Endothelial cell of umbilical vein (primary cell): ENCODE measurements at regions not wholly inside any gene's neighbourhood (a gene's known extent, or its start where the extent isn't known, plus 50 kb on each side); places are given as distances from the start of the nearest gene placed in this dataset.

Experiments used
- BruUV-seq: library from RNA; stranded (reverse); fragments of 400-500 nt; replicated peaks from 2 replicates; lab custom pipeline; 2021; lab: Mats Ljungman, UMichigan
- CTCF ChIA-PET: fragments of 300-600, 350-600 bp; sonication (Branson Sonifier 250); formaldehyde crosslinking; loops from one replicate; lab custom pipeline; 2021; ENCODE audit warnings: antibody characterized with exemption, inconsistent platforms; lab: Charles Lee
- POLR2A ChIA-PET: fragments of 300-600, 350-600 bp; sonication (Branson Sonifier 250); formaldehyde crosslinking; loops from one replicate; lab custom pipeline; 2021; ENCODE audit warnings: antibody characterized with exemption, inconsistent platforms; lab: Charles Lee
- DNase-seq: peaks from one replicate; pipeline ENCODE4 v3.0.0-alpha.2; 2011; ENCODE audit warnings: low read depth, low spot score
- FAIRE-seq: peaks from 2 replicates; lab custom pipeline; 2011; peaks lifted over from hg19 to GRCh38; lab: Jason Lieb, UNC
- H2AFZ ChIP-seq: 2 replicates; pipeline ENCODE4 v1.6.0; 2012; ENCODE audit warnings: low read depth, low read length, control low read depth, inconsistent platforms
- H3K27ac ChIP-seq: 2 replicates; pipeline ENCODE4 v1.5.1; 2011; ENCODE audit warnings: low read depth, mild to moderate bottlenecking, control low read depth, low read length, moderate library complexity; ENCODE audit not compliant: insufficient read depth
- H3K27me3 ChIP-seq, 2 experiments: 2 replicates each; pipeline versions ENCODE4 v1.6.0 to v1.6.1; 2011; ENCODE audit warnings: low read length in 2 of 2, mixed read lengths in 1 of 2; ENCODE audit not compliant: control insufficient read depth in 2 of 2, insufficient read depth in 2 of 2
- H3K36me3 ChIP-seq, 2 experiments: 2 replicates in 1 of 2; 3 replicates in 1 of 2; pipeline ENCODE4 v1.5.1; 2011; ENCODE audit warnings: low read length in 2 of 2, mild to moderate bottlenecking in 1 of 2, moderate library complexity in 1 of 2; ENCODE audit not compliant: control insufficient read depth in 2 of 2, insufficient read depth in 2 of 2; ENCODE audit errors: extremely low read depth in 1 of 2
- H3K4me1 ChIP-seq: 3 replicates; pipeline ENCODE4 v1.5.1; 2011; ENCODE audit warnings: mild to moderate bottlenecking, low read length; ENCODE audit not compliant: control insufficient read depth, insufficient read depth; ENCODE audit errors: extremely low read depth
- H3K4me2 ChIP-seq: 2 replicates; pipeline ENCODE4 v1.6.1; 2011; ENCODE audit warnings: low read length, control low read depth, mixed read lengths; ENCODE audit not compliant: insufficient read depth
- H3K4me3 ChIP-seq, 3 experiments: fragments of 200-600 bp in 1 of 3; sonication (generic), shearing (Covaris generic) in 1 of 3; replicated peaks in 1 of 3; 2 replicates each; pipeline ENCODE4 v1.5.1; 2011 to 2016; ENCODE audit warnings: control low read depth in 3 of 3, low read length in 3 of 3, mild to moderate bottlenecking in 2 of 3, inconsistent platforms in 1 of 3, low read depth in 1 of 3, moderate library complexity in 1 of 3; ENCODE audit not compliant: insufficient read depth in 1 of 3
- H3K79me2 ChIP-seq: 2 replicates; pipeline ENCODE4 v1.6.0; 2012; ENCODE audit warnings: low read length, inconsistent platforms; ENCODE audit not compliant: control insufficient read depth, insufficient read depth
- H3K9ac ChIP-seq: replicated peaks from 2 replicates; pipeline ENCODE3; 2011; ENCODE audit warnings: low read length, control low read depth; ENCODE audit not compliant: insufficient read depth; ENCODE audit errors: extremely low read depth
- H3K9me1 ChIP-seq: replicated peaks from 3 replicates; pipeline ENCODE4 v1.6.0; 2011; ENCODE audit warnings: mild to moderate bottlenecking, low read length; ENCODE audit not compliant: control insufficient read depth, insufficient read depth; ENCODE audit errors: extremely low read depth
- H3K9me3 ChIP-seq: replicated peaks from 2 replicates; pipeline ENCODE4 v1.5.1; 2012; ENCODE audit warnings: low read length, inconsistent platforms; ENCODE audit not compliant: control insufficient read depth, insufficient read depth
- H4K20me1 ChIP-seq: replicated peaks from 2 replicates; pipeline ENCODE3; 2011; ENCODE audit warnings: mild to moderate bottlenecking, low read length; ENCODE audit not compliant: control insufficient read depth, insufficient read depth; ENCODE audit errors: extremely low read depth
- EZH2 ChIP-seq: IDR thresholded peaks from 2 replicates; pipeline ENCODE4 v1.6.1; 2012; ENCODE audit warnings: borderline replicate concordance, low read depth, mild to moderate bottlenecking, moderate library complexity, low read length, inconsistent platforms; ENCODE audit not compliant: severe bottlenecking
- FOS ChIP-seq: IDR thresholded peaks from 2 replicates; pipeline ENCODE4 v1.6.1; 2011; ENCODE audit warnings: mild to moderate bottlenecking, low read length, moderate library complexity, borderline replicate concordance; ENCODE audit not compliant: insufficient read depth
- GATA2 ChIP-seq: IDR thresholded peaks from 2 replicates; pipeline ENCODE4 v1.7.0; 2011; ENCODE audit warnings: low read depth, mild to moderate bottlenecking, moderate library complexity, mixed read lengths, low read length; ENCODE audit not compliant: insufficient read length, insufficient read depth
- JUN ChIP-seq: IDR thresholded peaks from 2 replicates; pipeline ENCODE4 v1.6.1; 2011; ENCODE audit warnings: borderline replicate concordance, low read depth; ENCODE audit not compliant: insufficient read length, insufficient read depth
- MYC ChIP-seq: IDR thresholded peaks from one replicate; pipeline ENCODE4 v1.6.1; 2011; ENCODE audit warnings: mild to moderate bottlenecking, low read depth, low read length
- POLR2AphosphoS5 ChIP-seq: IDR thresholded peaks from 2 replicates; pipeline ENCODE4 v1.6.1; 2012; ENCODE audit warnings: low read depth, mild to moderate bottlenecking, control low read depth, low read length, moderate library complexity; ENCODE audit not compliant: insufficient read depth
- dilution Hi-C: fragments of 300-500 bp; cut with MboI; formaldehyde crosslinking; loops from one replicate; pipeline ENCODE4 v1.15.0; 2019; ENCODE audit warnings: low sequenced_read_pairs; ENCODE audit not compliant: extremely low pct_ligation_motif_present
- intact Hi-C: fragments of 100-400 bp; cut with micrococcal nuclease; formaldehyde crosslinking; loops from one replicate; pipeline ENCODE4 v1.10.0; 2022
- TF ChIP-seq, protein P1 (sequence below): IDR thresholded peaks from 2 replicates; pipeline ENCODE4 v1.6.1; 2011; ENCODE audit not compliant: insufficient read depth, insufficient read length
- TF ChIP-seq, protein P2 (sequence below), 2 donors: IDR thresholded peaks; 1 replicate in 1 of 2; 2 replicates in 1 of 2; pipeline ENCODE4 v1.5.1; 2011; ENCODE audit warnings: low read length in 2 of 2, mild to moderate bottlenecking in 2 of 2, moderate library complexity in 2 of 2, control low read depth in 1 of 2, inconsistent platforms in 1 of 2, low read depth in 1 of 2; ENCODE audit not compliant: insufficient read depth in 1 of 2; ENCODE audit errors: extremely low read depth in 1 of 2

GRCh38 chr7:84674236-84674913 is 479.8 kb upstream of the SEMA3A start:
- H3K9me1 ChIP-seq = no peaks in the 10 kb centered on the region
- peak overlapping the region; percentile 22 for H3K27ac ChIP-seq
- BruUV-seq = no TSS peak
- H3K4me2 ChIP-seq = peak overlapping the region; percentile 38
- peaks cover 32% of the 10 kb centered on the region for H3K4me1 ChIP-seq
- no peak for TF ChIP-seq POLR2AphosphoS5
- TF ChIP-seq, protein P1, sequence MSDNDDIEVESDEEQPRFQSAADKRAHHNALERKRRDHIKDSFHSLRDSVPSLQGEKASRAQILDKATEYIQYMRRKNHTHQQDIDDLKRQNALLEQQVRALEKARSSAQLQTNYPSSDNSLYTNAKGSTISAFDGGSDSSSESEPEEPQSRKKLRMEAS = no peak
- no peak for TF ChIP-seq GATA2
- TF ChIP-seq FOS = no peak
- TF ChIP-seq, protein P2, sequence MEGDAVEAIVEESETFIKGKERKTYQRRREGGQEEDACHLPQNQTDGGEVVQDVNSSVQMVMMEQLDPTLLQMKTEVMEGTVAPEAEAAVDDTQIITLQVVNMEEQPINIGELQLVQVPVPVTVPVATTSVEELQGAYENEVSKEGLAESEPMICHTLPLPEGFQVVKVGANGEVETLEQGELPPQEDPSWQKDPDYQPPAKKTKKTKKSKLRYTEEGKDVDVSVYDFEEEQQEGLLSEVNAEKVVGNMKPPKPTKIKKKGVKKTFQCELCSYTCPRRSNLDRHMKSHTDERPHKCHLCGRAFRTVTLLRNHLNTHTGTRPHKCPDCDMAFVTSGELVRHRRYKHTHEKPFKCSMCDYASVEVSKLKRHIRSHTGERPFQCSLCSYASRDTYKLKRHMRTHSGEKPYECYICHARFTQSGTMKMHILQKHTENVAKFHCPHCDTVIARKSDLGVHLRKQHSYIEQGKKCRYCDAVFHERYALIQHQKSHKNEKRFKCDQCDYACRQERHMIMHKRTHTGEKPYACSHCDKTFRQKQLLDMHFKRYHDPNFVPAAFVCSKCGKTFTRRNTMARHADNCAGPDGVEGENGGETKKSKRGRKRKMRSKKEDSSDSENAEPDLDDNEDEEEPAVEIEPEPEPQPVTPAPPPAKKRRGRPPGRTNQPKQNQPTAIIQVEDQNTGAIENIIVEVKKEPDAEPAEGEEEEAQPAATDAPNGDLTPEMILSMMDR (IDR thresholded peaks at IDR 0.05; ENCODE audit: extremely low read depth in 1 of 2, insufficient read depth in 1 of 2, low read depth in 1 of 2, low read length in 2 of 2) = no peak
- no peak for TF ChIP-seq MYC
- no peak for TF ChIP-seq JUN
- TF ChIP-seq EZH2 = no peak
- no peaks in the 10 kb centered on the region for H3K27me3 ChIP-seq
- ChIA-PET POLR2A (no interaction called here), CTCF (no interaction called here)
- no peaks in the 10 kb centered on the region for H3K9me3 ChIP-seq
- H3K36me3 ChIP-seq = no peaks in the 10 kb centered on the region
- dilution Hi-C loops = no loop called here
- H2AFZ ChIP-seq = no peak overlapping the region
- FAIRE-seq = peak; percentile 53
- no peaks in the 10 kb centered on the region for H4K20me1 ChIP-seq
- no peak overlapping the region for H3K9ac ChIP-seq
- no peaks in the 10 kb centered on the region for H3K79me2 ChIP-seq
- intact Hi-C loops = loop anchor here (10.0 kb wide), 1 partner anchor 440 kb away; no protein-coding TSS in a partner anchor
- peak; percentile 63 for DNase-seq
- no peak overlapping the region for H3K4me3 ChIP-seq
